ENCODE measurements at regions not wholly inside any gene's neighbourhood (a gene's known extent, or its start where the extent isn't known, plus 50 kb on each side); places are given as distances from the start of the nearest gene placed in this dataset.

GRCh38 chr13:47687577-47687976 is 313.5 kb downstream of the SUCLA2 start:
- TF ChIP-seq CEBPB (IDR thresholded peaks at IDR 0.05; ENCODE audit: low read depth, low read length): no peak
- TF ChIP-seq POLR2A (IDR thresholded peaks at IDR 0.05; ENCODE audit: low read depth, low read length): no peak
- TF ChIP-seq MAZ (IDR thresholded peaks at IDR 0.05; ENCODE audit: borderline replicate concordance, low read depth, low read length): no peak
- TF ChIP-seq MAFK (IDR thresholded peaks at IDR 0.05; ENCODE audit: low read depth, low read length): no peak
- TF ChIP-seq, protein P1, sequence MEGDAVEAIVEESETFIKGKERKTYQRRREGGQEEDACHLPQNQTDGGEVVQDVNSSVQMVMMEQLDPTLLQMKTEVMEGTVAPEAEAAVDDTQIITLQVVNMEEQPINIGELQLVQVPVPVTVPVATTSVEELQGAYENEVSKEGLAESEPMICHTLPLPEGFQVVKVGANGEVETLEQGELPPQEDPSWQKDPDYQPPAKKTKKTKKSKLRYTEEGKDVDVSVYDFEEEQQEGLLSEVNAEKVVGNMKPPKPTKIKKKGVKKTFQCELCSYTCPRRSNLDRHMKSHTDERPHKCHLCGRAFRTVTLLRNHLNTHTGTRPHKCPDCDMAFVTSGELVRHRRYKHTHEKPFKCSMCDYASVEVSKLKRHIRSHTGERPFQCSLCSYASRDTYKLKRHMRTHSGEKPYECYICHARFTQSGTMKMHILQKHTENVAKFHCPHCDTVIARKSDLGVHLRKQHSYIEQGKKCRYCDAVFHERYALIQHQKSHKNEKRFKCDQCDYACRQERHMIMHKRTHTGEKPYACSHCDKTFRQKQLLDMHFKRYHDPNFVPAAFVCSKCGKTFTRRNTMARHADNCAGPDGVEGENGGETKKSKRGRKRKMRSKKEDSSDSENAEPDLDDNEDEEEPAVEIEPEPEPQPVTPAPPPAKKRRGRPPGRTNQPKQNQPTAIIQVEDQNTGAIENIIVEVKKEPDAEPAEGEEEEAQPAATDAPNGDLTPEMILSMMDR (conservative IDR thresholded peaks at IDR 0.05; ENCODE audit: low read depth, low read length): no peak
- TF ChIP-seq RFX5 (IDR thresholded peaks at IDR 0.05; ENCODE audit: low read depth, low read length): no peak
- no peak for TF ChIP-seq FOS (IDR thresholded peaks at IDR 0.05; ENCODE audit: low read depth, low read length)
- no peak for TF ChIP-seq ELK1 (IDR thresholded peaks at IDR 0.05; ENCODE audit: borderline replicate concordance, low read depth, low read length)
- TF ChIP-seq MXI1 (IDR thresholded peaks at IDR 0.05; ENCODE audit: borderline replicate concordance, low read depth, low read length): no peak
- no peak for TF ChIP-seq SMC3 (IDR thresholded peaks at IDR 0.05; ENCODE audit: low read depth, low read length)
- no peak for TF ChIP-seq RAD21 (IDR thresholded peaks at IDR 0.05; ENCODE audit: low read length)
- no peak for TF ChIP-seq USF2 (IDR thresholded peaks at IDR 0.05; ENCODE audit: low read depth, low read length)
- TF ChIP-seq BHLHE40 (IDR thresholded peaks at IDR 0.05; ENCODE audit: low read depth, low read length): no peak
